GM21367 (cell line): ENCODE measurements at regions not wholly inside any gene's neighbourhood (a gene's known extent, or its start where the extent isn't known, plus 50 kb on each side); places are given as distances from the start of the nearest gene placed in this dataset.

ENCODE experiments used
- ATAC-seq: cut with Tn5 transposase; IDR thresholded peaks from one replicate; pipeline ENCODE4 v1.9.1; 2021; ENCODE audit not compliant: unreplicated experiment

DNA sequence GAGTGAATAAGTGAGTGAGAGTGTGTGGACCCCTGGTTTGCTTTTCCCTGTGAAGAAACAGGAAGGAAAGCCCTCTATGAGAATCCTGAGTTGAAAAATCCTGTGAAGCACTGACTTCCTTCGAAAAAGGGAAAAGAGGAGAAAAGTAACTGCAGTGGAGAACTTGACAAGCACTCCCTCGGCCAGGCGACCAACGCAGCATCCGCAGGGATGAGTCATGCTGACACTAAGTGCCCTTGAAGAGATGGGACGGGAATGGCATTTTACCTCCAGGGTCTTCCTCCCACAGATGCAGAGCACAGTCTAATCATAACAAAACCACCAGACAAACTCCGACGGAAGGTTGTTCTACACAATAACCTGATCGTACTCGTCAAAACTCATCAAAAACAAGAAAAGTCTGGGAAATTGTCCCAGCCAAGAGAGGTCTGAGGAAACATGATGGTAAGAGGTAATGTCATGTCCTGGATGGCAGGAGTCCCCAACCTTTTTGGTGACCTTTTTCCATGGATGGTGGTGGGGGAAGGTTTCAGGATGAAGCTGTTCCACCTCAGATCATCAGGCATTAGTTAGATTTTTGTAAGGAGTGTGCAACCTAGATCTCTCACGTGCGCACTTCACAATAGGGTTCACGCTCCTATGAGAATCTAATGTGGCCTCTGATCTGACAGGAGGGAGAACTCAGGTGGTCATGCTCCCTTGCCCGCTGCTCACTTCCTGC lies 132.2 kb upstream of the B3GAT1 start:
- no peak for ATAC-seq

DNA sequence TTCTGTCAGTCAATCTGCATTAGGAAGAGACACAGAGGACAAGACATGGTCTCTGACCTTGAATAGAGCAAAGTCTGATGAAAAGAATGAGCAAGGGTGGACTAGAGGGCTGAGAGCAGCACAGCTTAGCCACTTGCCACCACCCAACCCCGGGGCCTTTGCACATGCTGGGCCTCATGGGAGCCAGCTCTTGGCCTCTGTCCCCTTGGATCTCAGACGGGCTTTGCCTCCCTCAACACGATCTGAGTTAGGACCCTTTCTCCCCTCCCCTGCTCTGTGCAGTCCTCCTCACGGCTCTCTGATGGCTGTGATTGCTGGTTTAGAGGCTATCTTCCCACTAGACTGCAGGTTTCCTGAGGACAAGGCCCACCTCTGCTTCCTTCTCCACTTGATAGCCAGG lies 131.6 kb upstream of the B3GAT1 start:
- ATAC-seq = no peak

DNA sequence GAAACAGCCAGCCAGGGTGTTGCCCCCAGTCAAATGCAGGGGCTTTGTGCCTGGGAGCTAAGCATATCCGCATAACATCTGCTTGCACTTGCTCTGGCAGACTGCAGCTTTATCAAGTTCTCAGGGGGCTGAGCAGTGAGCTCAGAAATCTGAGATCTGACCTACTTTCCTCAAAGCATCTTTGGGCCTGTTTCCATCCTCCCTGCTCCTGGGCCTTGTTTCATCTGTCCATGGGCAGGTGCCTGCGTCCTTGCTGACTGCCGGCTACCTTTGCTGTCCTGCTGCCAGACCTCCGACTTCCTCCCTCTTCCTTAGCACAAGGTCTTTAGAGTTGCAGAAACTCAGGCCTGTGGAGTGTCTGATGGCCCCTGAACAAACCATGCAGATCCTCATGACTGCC lies 131.2 kb upstream of the B3GAT1 start:
- ATAC-seq = no peak

DNA sequence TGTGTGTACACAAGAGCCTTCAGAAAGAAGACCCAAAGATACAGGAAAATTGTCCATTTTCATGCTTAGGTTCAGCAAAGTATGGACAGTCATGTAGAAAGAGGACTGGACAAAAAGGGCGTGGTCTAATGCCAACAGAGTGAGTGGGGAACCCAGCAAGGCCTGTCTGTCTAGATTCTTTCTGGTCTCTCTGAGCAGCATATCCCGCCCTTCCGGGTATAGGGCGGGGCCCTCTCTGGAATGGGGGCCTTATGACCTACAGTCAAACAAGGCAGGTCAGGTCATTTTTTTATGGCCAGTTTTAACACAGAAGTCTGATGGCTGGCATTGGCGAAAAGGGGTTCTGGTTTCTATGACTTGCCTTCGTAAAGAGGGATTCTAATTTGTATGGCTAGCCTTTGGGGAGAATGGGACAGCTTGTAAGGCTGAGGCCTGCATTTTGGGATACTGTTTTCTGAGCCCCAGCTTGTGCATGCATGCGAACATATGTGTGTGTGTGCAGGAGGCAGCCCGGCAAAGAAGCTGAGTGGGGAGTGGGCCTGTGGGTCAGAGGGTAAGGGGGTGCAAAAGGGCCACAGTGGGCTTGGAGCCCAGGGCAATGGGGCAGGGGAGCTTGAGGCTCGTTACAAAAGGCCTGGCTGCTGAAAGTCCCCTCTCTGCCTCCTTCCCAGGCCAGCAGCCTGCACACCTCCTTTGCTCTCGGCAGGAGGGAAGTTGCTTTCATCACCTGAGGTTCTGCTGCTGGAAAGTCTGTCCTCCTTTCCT lies 130.5 kb upstream of the B3GAT1 start:
- ATAC-seq = no peak

DNA sequence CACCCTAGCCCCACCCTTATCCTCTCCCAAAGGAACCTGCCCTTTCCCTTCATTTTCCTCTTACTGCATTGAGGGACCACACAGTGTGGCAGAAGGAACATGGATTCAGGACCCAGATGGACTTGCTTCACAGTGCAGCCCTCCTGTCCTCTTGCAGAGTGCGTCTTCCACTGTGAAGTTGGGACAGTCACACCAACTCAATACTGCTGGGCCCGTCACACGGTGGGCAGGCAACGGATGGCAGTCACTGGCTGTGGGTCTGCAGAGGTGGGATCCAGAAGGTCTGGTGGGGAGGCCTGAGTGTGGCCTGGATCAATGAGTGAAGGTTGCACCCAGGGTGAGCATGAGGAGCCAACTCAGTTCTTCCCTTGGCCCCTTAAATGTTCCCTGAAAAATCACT lies 129.9 kb upstream of the B3GAT1 start:
- no peak for ATAC-seq

DNA sequence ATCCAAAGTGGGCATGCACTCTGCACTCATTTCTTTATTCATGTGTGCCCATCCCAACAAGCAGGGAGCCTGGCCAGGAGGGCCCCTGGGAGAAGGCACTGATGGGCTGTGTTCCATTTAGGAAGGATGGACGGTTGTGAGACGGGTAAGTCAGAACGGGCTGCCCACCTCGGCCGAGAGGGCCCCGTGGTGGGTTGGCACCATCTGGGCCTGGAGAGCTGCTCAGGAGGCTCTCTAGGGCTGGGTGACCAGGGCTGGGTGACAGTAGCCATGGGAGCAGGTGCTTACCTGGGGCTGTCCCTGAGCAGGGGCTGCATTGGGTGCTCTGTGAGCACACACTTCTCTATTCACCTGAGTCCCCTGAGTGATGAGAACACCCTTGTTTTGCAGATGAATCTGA lies 129.3 kb upstream of the B3GAT1 start:
- ATAC-seq = no peak

DNA sequence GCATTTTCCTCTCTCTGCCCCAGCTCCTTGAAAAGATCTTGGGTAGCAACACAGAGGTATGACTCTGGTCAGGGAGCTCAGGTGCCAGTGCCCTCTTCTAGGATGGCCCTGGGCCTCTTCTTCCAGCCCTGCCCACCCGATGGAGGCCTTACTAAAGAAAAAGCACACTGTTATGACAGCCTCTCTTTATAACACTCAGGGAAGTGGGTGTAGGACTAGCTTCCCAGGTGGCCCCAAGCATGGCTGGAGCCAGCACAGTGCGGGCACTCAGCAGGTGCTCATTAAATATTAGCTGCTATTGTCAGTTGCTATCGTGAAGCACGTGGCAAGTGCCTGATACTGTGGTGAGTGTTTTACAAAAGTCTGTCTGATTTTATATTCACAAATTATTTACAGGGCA lies 127.2 kb upstream of the B3GAT1 start:
- ATAC-seq = no peak

DNA sequence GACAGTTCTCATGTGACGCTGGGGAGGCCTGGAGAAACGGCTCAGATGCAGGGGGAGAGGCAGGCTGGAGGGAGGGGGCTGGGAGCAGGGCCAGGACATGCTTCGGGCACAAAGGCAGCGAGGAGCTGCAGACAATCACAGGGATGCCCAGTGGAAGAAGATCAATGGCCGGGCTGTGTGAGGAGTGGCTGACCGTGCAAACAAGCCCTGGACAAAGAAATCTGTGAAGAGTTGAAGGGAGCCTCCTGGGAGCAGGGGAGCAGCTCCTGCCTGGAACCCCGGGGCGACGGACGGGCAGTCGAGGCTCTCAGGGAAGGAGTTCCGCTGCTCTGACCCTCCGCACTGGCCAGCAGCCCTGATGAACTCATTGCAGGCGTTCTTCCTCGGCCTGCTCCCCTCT lies 126.7 kb upstream of the B3GAT1 start:
- ATAC-seq = no peak

DNA sequence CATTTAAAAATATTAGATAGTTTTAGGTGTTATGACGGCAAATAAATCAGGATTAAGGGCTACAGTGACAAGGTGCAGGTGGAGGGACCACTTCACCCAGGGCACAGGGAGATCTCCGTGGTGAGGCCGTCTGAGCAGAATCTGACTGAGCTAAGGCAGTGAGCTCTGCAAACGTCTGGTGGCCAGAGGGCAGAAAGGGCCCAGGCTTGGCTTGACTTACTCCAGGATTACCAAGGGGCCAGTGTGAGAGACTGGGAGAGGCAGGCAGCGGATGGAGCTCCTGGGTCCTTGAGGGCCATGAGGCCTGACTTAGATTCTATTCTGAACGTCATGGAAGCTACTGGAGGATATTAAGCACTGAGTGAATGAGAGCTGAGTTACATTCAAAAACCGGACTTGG lies 125.9 kb upstream of the B3GAT1 start:
- no peak for ATAC-seq

DNA sequence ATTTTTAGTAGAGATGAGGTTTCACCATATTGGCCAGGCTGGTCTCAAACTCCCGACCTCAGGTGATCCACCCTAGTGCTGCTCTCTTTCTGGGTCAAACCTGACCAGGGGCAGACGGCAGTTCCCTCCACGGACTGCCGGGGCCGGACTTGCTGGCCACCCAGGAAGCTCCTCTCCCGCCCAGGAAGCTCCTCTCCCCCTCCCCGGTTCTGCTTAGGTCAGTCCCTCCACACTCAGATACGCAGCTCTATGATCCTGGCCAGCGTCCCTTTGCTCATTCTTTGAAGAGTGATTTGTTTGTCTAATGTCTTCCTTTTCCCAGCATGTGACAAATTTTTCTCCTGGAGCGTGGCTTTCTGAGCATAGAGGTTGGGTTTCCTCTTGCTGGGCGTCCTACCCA lies 125.3 kb upstream of the B3GAT1 start:
- ATAC-seq = no peak

DNA sequence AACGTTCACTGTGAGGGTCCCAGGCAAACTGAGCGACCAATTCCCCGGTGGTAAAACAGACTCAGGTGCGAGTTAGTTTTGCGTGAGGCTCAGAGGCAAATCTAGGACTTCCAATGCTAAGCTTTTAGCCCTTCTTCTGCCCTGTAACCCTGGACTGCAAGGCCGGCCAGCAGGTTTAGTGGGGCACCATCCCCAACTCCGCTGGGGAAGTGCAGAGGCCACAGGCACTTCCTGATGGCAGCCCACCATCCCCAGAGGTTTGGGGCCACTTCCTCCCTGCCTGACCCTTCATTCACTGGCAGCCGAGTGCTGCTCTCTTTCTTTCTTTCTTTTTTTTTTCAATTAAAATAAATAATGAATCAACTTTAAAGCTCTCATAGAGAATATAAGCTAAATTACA lies 124.6 kb upstream of the B3GAT1 start:
- ATAC-seq = no peak

DNA sequence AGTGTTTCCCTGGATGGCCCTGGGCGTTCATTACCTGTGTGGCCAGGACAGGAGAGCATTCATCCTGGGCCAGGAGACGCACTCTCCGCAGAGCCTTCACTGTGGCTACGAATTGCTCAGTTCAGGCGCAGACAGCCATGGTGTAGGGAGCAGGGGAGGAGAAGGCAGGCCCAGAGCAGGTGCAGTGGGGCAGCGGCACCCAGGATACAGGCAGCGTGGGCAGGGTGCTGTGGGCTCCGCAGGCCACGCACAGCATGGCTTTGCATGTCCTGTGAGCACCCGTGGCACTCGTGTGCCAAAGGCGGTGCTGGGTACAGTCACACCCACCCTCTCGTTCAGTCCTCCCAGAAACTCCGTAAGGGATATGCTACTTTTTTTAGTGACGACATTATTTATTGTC lies 124.2 kb upstream of the B3GAT1 start:
- ATAC-seq = no peak

DNA sequence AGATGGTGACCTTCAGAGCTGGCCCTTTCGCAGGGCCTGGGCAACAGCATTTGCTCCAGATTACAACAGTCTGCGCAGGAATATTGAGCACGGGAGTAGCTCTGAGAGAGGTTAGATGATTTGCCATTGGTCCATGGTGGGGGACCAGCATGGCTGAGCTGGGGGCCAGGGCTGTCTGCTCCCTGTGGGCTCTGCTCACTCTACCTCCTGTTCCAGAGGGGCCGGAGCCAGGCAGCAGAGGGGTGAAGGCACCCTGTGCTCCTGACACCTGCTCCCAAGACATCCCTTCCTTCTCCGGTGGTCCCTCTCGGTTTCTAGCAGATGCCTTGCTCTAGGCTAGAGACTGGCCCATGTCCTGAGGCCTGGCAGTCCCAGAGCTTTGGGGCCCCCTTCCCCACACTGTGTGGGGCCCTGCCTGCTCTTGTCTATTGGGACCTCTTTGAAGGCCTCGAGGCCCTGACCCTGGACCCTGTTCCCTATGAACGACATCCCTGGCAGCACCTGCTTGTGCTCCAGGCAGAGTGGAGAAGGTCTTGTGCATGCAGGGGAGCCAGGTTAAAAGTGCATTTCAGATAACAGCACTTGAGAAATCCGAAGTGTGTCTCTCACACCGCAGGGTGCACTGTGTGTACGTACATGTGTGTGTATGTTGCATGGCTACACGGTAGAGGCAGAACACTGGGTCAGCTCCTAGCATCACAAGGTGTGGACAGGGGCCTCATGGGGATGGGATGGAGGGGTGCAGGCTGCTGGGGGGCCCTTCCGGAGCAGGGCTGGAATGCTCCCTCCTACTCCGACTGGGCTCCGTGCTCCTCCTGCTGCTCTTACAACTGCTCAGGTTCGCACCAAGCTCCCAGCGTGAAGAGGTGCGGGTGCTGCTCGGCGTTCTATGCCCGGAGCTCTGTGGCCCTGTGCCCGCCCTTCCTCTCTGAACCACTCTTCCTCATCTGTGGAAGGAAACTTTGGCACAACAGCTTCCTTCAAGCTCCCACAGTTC lies 123.3 kb upstream of the B3GAT1 start:
- ATAC-seq = no peak

DNA sequence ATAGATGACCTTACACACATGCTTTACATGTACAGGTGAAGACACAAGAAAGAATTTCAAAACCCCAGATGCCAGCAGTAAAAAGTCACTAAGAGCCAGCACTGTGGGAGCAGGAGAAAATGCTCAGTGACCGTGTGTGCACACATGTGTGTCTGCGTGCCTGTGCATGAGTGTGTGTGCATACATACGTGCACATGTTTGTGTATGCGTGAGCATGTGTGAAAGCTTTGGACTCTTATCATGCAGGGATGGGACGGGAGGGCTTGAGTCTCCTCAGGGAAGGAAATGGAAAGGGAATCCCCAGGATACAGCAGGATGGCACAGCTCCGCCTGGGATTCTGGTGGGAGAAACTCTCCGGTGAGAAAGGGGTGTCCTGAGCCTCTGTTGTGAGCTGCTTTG lies 121.5 kb upstream of the B3GAT1 start:
- no peak for ATAC-seq

DNA sequence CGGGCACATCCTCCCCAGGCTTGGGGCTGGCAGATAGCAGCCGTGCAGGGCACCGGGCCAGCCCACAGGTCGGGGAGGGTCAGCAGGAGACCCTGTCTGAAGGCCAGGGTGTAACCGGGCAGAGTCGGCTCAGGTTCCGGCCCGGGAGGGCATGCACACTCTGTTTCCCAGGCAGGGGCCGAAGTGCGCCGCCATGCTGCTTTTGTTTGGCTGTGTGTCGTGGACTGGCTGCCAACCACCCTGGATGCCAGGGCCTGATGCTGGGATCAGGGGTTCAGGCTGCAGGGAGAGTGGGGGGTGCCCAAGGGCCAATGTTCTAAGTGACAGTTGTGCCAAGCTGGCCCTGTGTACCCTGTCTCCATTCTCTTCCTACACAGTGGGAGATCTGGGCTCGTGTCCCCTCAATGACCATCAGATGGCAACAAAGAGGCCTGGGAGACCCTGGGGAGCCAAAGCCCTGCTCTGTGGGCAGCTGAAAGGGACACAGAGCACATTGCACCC lies 120.9 kb upstream of the B3GAT1 start:
- ATAC-seq = no peak

DNA sequence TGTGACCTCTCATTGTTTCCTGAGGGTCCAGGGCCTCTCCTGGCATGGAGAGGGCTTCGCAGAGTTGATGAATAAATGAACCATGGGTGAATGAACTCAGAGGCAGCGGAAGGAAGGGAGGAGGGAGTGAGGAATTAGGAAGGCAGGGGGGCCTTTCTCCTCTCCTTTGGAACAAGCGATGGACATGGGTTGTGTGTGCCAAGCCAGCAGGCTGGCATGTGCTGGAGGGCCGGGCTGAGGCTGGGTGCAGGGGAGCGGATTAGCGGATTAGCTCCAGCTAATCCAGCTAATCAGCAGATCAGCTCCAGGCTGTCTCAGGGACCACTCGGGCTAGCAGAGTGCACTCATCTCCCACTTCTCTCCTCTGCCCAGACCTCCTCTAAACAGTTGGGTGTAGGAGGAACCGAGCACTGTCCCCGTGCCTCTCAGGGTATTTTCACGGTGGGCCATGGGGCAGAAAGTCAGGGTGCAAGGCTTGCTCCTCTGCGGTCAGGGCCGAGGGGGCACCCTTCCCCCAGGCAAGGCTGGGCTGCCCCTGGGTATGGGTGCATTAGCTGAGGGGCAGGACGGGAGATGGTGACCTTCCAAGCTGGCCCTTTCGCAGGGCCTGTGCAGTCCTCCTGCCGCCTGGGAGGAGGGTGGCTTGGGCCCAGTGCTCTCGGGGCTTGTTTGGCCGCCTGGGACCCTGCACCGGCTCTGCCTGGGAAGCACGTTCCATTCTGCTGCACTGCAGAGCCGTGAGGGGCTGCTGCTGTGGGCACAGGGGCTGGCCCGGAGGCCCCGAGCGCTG lies 120.3 kb upstream of the B3GAT1 start:
- ATAC-seq = no peak

DNA sequence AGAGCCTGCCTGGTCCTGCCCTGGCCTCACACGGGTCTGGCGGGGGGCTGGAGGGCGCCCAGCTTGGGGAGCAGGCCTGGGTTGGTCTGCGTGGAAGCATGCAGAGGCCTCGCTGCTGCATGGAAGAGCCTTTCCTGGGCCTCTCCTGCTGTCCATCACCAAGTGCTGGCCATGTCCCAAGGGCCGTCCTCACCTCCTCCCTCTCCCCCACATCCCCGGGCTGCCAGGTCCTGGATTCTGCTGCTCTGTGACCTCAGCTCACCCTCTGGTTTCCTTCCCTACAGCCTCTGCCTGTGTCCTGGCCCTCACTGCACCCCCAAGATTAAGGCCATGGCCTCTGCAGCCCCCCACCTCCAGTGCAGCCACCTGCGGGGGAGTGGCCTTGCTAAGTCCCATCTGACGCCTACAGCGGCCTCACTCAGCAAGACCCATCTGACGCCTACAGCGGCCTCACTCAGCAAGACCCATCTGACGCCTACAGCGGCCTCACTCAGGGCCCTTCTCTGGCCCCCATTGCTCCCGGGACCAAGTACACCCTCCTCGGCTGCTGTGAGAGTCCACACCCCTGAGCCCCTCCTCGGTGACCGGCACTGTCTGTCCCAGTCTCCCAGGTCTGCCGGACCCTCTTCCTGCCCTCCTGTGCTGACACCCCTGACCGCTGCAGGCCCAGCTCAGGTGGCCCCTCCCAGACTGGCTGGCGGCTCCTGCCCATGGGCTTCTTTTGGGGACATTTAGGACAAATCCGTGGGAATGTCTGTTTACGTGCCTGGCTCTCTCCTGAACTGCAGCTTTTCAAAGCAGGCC lies 119.5 kb upstream of the B3GAT1 start:
- no peak for ATAC-seq

DNA sequence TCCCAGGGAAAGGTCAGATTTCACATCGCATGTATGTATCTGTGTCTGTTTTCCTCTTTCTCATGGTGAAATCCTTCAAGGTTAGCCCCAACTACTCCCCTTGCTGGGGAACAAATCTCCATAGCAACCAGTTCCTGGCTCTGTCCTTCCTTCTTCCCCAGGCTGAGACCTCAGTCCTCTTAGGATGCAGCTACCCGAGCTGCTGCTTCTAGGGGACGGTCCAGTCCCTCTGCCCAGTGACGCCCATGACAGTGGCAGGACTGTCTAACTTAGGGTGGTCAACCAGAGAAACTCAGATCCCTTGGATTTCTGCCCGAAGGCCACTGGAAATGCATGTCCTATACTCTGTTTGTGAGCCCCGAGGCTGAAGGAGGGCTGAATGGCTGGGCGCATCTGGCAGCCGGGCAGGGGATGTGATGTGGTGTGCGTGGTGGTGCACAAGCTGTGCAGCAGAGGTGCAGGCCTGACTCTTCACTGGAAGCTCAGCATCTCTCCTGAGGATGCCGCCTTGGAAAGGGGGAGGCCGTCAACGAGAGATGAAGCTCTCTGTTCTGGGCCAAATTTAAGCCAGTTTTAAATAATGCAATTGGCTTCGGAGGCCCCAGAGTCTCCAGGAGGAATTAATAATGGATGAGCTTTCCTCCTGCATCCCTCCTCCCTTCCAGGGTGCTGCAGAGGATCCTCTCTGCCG lies 118.7 kb upstream of the B3GAT1 start:
- no peak for ATAC-seq
